Pons (tissue), 1 donor: ENCODE measurements at regions not wholly inside any gene's neighbourhood (a gene's known extent, or its start where the extent isn't known, plus 50 kb on each side); places are given as distances from the start of the nearest gene placed in this dataset.
"Not testable (repeated sequence)": the region's sequence is repeated elsewhere in the genome, so short reads cannot be mapped to it uniquely, and the experiment has no call there.

ENCODE experiments used
- DNase-seq: peaks from one replicate; pipeline ENCODE4 v3.0.0-alpha.2; 2016; ENCODE audit warnings: low spot score

- no peak for DNase-seq
Observed at GRCh38 chr3:161691677-161692076, 195.1 kb downstream of the OTOL1 start.

GRCh38 chr3:161694682-161695564 lies 198.3 kb downstream of the OTOL1 start:
- no peak for DNase-seq

- DNase-seq: no peak
Observed at GRCh38 chr3:161695811-161696210, 199.2 kb downstream of the OTOL1 start.

- no peak for DNase-seq
Observed at GRCh38 chr3:161700998-161701397, 204.4 kb downstream of the OTOL1 start.

- DNase-seq: not testable (repeated sequence)
Observed at GRCh38 chr3:161707253-161707652, 210.6 kb downstream of the OTOL1 start.

GRCh38 chr3:161713731-161714130 lies 217.1 kb downstream of the OTOL1 start:
- DNase-seq: no peak

GRCh38 chr3:161731968-161732367 lies 235.4 kb downstream of the OTOL1 start:
- no peak for DNase-seq

- no peak for DNase-seq
Observed at GRCh38 chr3:161737171-161737570, 240.6 kb downstream of the OTOL1 start.

GRCh38 chr3:161740421-161740820 lies 243.8 kb downstream of the OTOL1 start:
- DNase-seq: no peak

- no peak for DNase-seq
Observed at GRCh38 chr3:161744366-161744765, 247.8 kb downstream of the OTOL1 start.

- no peak for DNase-seq
Observed at GRCh38 chr3:161745741-161746140, 249.1 kb downstream of the OTOL1 start.

- DNase-seq: no peak
Observed at GRCh38 chr3:161748049-161748448, 251.4 kb downstream of the OTOL1 start.

- no peak for DNase-seq
Observed at GRCh38 chr3:161754420-161755053, 257.9 kb downstream of the OTOL1 start.

- no peak for DNase-seq
Observed at GRCh38 chr3:161759444-161759843, 262.8 kb downstream of the OTOL1 start.

- DNase-seq: no peak
Observed at GRCh38 chr3:161766331-161766730, 269.7 kb downstream of the OTOL1 start.

- no peak for DNase-seq
Observed at GRCh38 chr3:161770484-161771386, 274.1 kb downstream of the OTOL1 start.

- no peak for DNase-seq
Observed at GRCh38 chr3:161781381-161781780, 284.8 kb downstream of the OTOL1 start.

GRCh38 chr3:161793194-161793930 lies 296.8 kb downstream of the OTOL1 start:
- DNase-seq: no peak

- DNase-seq: no peak
Observed at GRCh38 chr3:161794551-161794950, 297.9 kb downstream of the OTOL1 start.

- no peak for DNase-seq
Observed at GRCh38 chr3:161796312-161796711, 299.7 kb downstream of the OTOL1 start.

GRCh38 chr3:161796780-161797179 lies 300.2 kb downstream of the OTOL1 start:
- DNase-seq: no peak

- DNase-seq: no peak
Observed at GRCh38 chr3:161798016-161798415, 301.4 kb downstream of the OTOL1 start.
